MM.1S (cell line): ENCODE measurements at regions not wholly inside any gene's neighbourhood (a gene's known extent, or its start where the extent isn't known, plus 50 kb on each side); places are given as distances from the start of the nearest gene placed in this dataset.
"Not testable (repeated sequence)": the region's sequence is repeated elsewhere in the genome, so short reads cannot be mapped to it uniquely, and the experiment has no call there.

Experiments
- DNase-seq: peaks from one replicate; pipeline ENCODE4 v3.0.0-alpha.2; 2015
- H2AFZ ChIP-seq: fragments of 300-600 bp; sonication (generic); 2 replicates; pipeline ENCODE4 v1.6.0; 2016; ENCODE audit warnings: antibody characterized with exemption, low read length
- H3F3A ChIP-seq: fragments of 300-600 bp; sonication (generic); 2 replicates; pipeline ENCODE4 v1.6.1; 2016; ENCODE audit warnings: mild to moderate bottlenecking, antibody characterized with exemption, low read length, moderate library complexity, mixed read lengths; ENCODE audit not compliant: insufficient read depth
- H3K27ac ChIP-seq: fragments of 300-600 bp; sonication (generic); 2 replicates; pipeline ENCODE4 v1.5.1; 2016; ENCODE audit warnings: mild to moderate bottlenecking, low read length
- H3K27me3 ChIP-seq: fragments of 300-600 bp; sonication (generic); replicated peaks from 2 replicates; pipeline ENCODE4 v1.6.0; 2016; ENCODE audit warnings: low read length; ENCODE audit not compliant: insufficient read depth
- H3K36me3 ChIP-seq: fragments of 300-600 bp; sonication (generic); replicated peaks from 2 replicates; pipeline ENCODE4 v1.6.1; 2016; ENCODE audit warnings: mild to moderate bottlenecking, low read length, mixed read lengths; ENCODE audit not compliant: insufficient read depth
- H3K4me1 ChIP-seq: fragments of 300-600 bp; sonication (generic); 2 replicates; pipeline ENCODE4 v1.6.1; 2016; ENCODE audit warnings: low read length, mixed read lengths
- H3K4me2 ChIP-seq: fragments of 300-600 bp; sonication (generic); 2 replicates; pipeline ENCODE4 v1.6.0; 2016; ENCODE audit warnings: low read depth, low read length
- H3K4me3 ChIP-seq: fragments of 300-600 bp; sonication (generic); 2 replicates; pipeline ENCODE4 v1.5.1; 2016; ENCODE audit warnings: low read length, mixed read lengths
- H3K79me2 ChIP-seq: fragments of 300-600 bp; sonication (generic); 2 replicates; pipeline ENCODE4 v1.6.1; 2016; ENCODE audit warnings: mixed run types, low read length, mixed read lengths
- H3K9ac ChIP-seq: fragments of 300-600 bp; sonication (generic); 2 replicates; pipeline ENCODE4 v1.6.1; 2016; ENCODE audit warnings: low read length, mixed read lengths
- H3K9me2 ChIP-seq: fragments of 300-600 bp; sonication (generic); replicated peaks from 2 replicates; pipeline ENCODE4 v1.6.1; 2016; ENCODE audit warnings: mild to moderate bottlenecking, low read length, mixed read lengths; ENCODE audit not compliant: insufficient read depth
- H3K9me3 ChIP-seq: fragments of 300-600 bp; sonication (generic); replicated peaks from 2 replicates; pipeline ENCODE4 v1.6.1; 2016; ENCODE audit warnings: mild to moderate bottlenecking, low read length, mixed read lengths; ENCODE audit not compliant: insufficient read depth
- H4K20me1 ChIP-seq: fragments of 300-600 bp; sonication (generic); 2 replicates; pipeline ENCODE4 v1.6.1; 2016; ENCODE audit warnings: mild to moderate bottlenecking, low read length, moderate library complexity, mixed read lengths; ENCODE audit not compliant: insufficient read depth
- CTCF ChIP-seq: fragments of 300-600 bp; sonication (generic); IDR thresholded peaks from 2 replicates; pipeline ENCODE4 v1.5.1; 2016; ENCODE audit warnings: antibody characterized with exemption, low read length, mixed read lengths
- EZH2 ChIP-seq: fragments of 300-600 bp; sonication (generic); optimal IDR thresholded peaks from 2 replicates; pipeline ENCODE3; 2017; ENCODE audit warnings: low read depth, mild to moderate bottlenecking, antibody characterized with exemption, low read length, mixed read lengths
- EZH2phosphoT487 ChIP-seq: fragments of 300-600 bp; sonication (generic); IDR thresholded peaks from 2 replicates; pipeline ENCODE4 v1.6.1; 2018; ENCODE audit warnings: antibody characterized with exemption, low read length

GRCh38 chr6:131490441-131490840 lies 82.6 kb upstream of the ARG1 start:
- DNase-seq = no peak
- Histone ChIP-seq H3K4me2 (no peak overlapping the region), H2AFZ (no peak overlapping the region), H3K9me3 (no peaks in the 10 kb centered on the region), H3K36me3 (no peaks in the 10 kb centered on the region), H3K4me1 (no peaks in the 10 kb centered on the region), H3K9me2 (no peaks in the 10 kb centered on the region), H3K4me3 (no peak overlapping the region), H3K79me2 (no peaks in the 10 kb centered on the region), H3K27ac (no peak overlapping the region), H3K27me3 (no peaks in the 10 kb centered on the region), H3K9ac (no peak overlapping the region), H4K20me1 (no peaks in the 10 kb centered on the region), H3F3A (no peaks in the 10 kb centered on the region)
- TF ChIP-seq EZH2phosphoT487 = no peak
- no peak for TF ChIP-seq EZH2
- no peak for TF ChIP-seq CTCF

GRCh38 chr6:131492932-131493573 lies 80.0 kb upstream of the ARG1 start:
- TF ChIP-seq CTCF (no peak), EZH2phosphoT487 (no peak), EZH2 (no peak)
- no peaks in the 10 kb centered on the region for H3K9me3 ChIP-seq
- H2AFZ ChIP-seq = no peak overlapping the region
- no peak overlapping the region for H3K9ac ChIP-seq
- DNase-seq = no peak
- H3K4me1 ChIP-seq = no peaks in the 10 kb centered on the region
- H4K20me1 ChIP-seq = no peaks in the 10 kb centered on the region
- H3K27ac ChIP-seq = no peak overlapping the region
- H3K36me3 ChIP-seq = no peaks in the 10 kb centered on the region
- no peak overlapping the region for H3K4me3 ChIP-seq
- H3K79me2 ChIP-seq = no peaks in the 10 kb centered on the region
- no peak overlapping the region for H3K4me2 ChIP-seq
- H3F3A ChIP-seq = no peaks in the 10 kb centered on the region
- no peaks in the 10 kb centered on the region for H3K27me3 ChIP-seq
- no peaks in the 10 kb centered on the region for H3K9me2 ChIP-seq

GRCh38 chr6:131504387-131504786 lies 68.6 kb upstream of the ARG1 start:
- not testable (repeated sequence) for H3K27me3 ChIP-seq, H3K9ac ChIP-seq, H3K4me1 ChIP-seq, H3K79me2 ChIP-seq, H3F3A ChIP-seq, H3K27ac ChIP-seq, DNase-seq, H3K9me2 ChIP-seq, H3K4me3 ChIP-seq, H3K36me3 ChIP-seq, H4K20me1 ChIP-seq, H2AFZ ChIP-seq, H3K9me3 ChIP-seq, H3K4me2 ChIP-seq

GRCh38 chr6:131510094-131510493 lies 62.9 kb upstream of the ARG1 start:
- peak overlapping the region; percentile 28; the same call in 1 of the 2 replicates for H3K4me2 ChIP-seq
- H3K4me3 ChIP-seq = no peak overlapping the region
- DNase-seq = peak; percentile 81
- peaks cover 7% of the 10 kb centered on the region for H3K4me1 ChIP-seq
- TF ChIP-seq EZH2phosphoT487 = no peak
- TF ChIP-seq CTCF = no peak
- no peaks in the 10 kb centered on the region for H3K36me3 ChIP-seq
- no peaks in the 10 kb centered on the region for H3K79me2 ChIP-seq
- no peak overlapping the region for H2AFZ ChIP-seq
- H3K27me3 ChIP-seq = no peaks in the 10 kb centered on the region
- peak overlapping the region; percentile 26; the same call in 1 of the 2 replicates for H3K9ac ChIP-seq
- H3K9me2 ChIP-seq = no peaks in the 10 kb centered on the region
- no peaks in the 10 kb centered on the region for H3K9me3 ChIP-seq
- peak overlapping the region; percentile 37; the same call in 1 of the 2 replicates for H3K27ac ChIP-seq
- H4K20me1 ChIP-seq = no peaks in the 10 kb centered on the region
- H3F3A ChIP-seq = no peaks in the 10 kb centered on the region
